Thyroid gland (tissue), 4 donors: ENCODE measurements at regions not wholly inside any gene's neighbourhood (a gene's known extent, or its start where the extent isn't known, plus 50 kb on each side); places are given as distances from the start of the nearest gene placed in this dataset.

Source experiments
- POLR2A ChIP-seq, 2 donors: fragments of 450-650 bp; IDR thresholded peaks; one replicate each; pipeline ENCODE4 v1.6.1; 2017; ENCODE audit warnings: antibody characterized with exemption in 2 of 2, mild to moderate bottlenecking in 2 of 2, moderate library complexity in 1 of 2
- TF ChIP-seq, protein P1 (sequence below), 6 experiments: fragments of 200-600 bp in 3 of 6; fragments of 450-650 bp in 3 of 6; sonication (generic) in 3 of 6; IDR thresholded peaks; one replicate each; pipeline ENCODE4 v1.5.1; 2016 to 2019; ENCODE audit warnings: antibody characterized with exemption in 6 of 6, mild to moderate bottlenecking in 2 of 6, inconsistent platforms in 1 of 6, moderate library complexity in 1 of 6

DNA sequence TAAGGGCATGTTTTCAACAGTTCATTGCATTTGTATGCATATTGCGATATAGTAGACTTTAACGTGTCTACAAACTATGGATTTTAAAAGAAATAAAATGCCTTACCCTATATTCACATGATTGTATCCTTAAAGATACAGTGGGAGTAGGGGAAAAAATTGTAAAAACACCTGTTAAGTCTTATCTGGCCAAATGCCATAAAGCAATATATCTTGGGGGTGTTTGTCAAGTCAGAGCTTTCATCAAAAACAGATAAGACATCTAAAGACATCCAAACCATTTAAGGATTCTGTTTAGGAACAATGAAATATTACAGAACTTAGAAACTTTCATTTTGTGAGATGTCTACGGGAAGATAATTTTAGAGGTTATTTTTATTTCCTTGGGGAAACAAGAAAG, 152.3 kb downstream of the AASDH start:
- TF ChIP-seq, protein P1, sequence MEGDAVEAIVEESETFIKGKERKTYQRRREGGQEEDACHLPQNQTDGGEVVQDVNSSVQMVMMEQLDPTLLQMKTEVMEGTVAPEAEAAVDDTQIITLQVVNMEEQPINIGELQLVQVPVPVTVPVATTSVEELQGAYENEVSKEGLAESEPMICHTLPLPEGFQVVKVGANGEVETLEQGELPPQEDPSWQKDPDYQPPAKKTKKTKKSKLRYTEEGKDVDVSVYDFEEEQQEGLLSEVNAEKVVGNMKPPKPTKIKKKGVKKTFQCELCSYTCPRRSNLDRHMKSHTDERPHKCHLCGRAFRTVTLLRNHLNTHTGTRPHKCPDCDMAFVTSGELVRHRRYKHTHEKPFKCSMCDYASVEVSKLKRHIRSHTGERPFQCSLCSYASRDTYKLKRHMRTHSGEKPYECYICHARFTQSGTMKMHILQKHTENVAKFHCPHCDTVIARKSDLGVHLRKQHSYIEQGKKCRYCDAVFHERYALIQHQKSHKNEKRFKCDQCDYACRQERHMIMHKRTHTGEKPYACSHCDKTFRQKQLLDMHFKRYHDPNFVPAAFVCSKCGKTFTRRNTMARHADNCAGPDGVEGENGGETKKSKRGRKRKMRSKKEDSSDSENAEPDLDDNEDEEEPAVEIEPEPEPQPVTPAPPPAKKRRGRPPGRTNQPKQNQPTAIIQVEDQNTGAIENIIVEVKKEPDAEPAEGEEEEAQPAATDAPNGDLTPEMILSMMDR (IDR thresholded peaks at IDR 0.05) = no peak
- TF ChIP-seq POLR2A (IDR thresholded peaks at IDR 0.05) = no peak
